ENCODE measurements at regions not wholly inside any gene's neighbourhood (a gene's known extent, or its start where the extent isn't known, plus 50 kb on each side); places are given as distances from the start of the nearest gene placed in this dataset.

GRCh38 chr11:45483416-45483815 lies 182.0 kb downstream of the CHST1 start:
- TF ChIP-seq, protein P1, sequence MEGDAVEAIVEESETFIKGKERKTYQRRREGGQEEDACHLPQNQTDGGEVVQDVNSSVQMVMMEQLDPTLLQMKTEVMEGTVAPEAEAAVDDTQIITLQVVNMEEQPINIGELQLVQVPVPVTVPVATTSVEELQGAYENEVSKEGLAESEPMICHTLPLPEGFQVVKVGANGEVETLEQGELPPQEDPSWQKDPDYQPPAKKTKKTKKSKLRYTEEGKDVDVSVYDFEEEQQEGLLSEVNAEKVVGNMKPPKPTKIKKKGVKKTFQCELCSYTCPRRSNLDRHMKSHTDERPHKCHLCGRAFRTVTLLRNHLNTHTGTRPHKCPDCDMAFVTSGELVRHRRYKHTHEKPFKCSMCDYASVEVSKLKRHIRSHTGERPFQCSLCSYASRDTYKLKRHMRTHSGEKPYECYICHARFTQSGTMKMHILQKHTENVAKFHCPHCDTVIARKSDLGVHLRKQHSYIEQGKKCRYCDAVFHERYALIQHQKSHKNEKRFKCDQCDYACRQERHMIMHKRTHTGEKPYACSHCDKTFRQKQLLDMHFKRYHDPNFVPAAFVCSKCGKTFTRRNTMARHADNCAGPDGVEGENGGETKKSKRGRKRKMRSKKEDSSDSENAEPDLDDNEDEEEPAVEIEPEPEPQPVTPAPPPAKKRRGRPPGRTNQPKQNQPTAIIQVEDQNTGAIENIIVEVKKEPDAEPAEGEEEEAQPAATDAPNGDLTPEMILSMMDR (IDR thresholded peaks at IDR 0.05; ENCODE audit: insufficient read depth, low read length) = no peak
- TF ChIP-seq REST (IDR thresholded peaks at IDR 0.05; ENCODE audit: insufficient replicate concordance, low read depth) (no peak), POLR2AphosphoS5 (IDR thresholded peaks at IDR 0.05; ENCODE audit: low read depth) (no peak), GABPA (IDR thresholded peaks at IDR 0.05; ENCODE audit: low read depth) (no peak)

Data from HL-60 (cell line).